ENCODE measurements at regions not wholly inside any gene's neighbourhood (a gene's known extent, or its start where the extent isn't known, plus 50 kb on each side); places are given as distances from the start of the nearest gene placed in this dataset.

GRCh38 chr3:178341636-178342035 is 194.6 kb upstream of the KCNMB2 start:
- Mint-ChIP-seq H3K9me3 (ENCODE audit: unreplicated experiment) (no peaks in the 10 kb centered on the region), H3K36me3 (ENCODE audit: insufficient read depth, unreplicated experiment) (no peaks in the 10 kb centered on the region), H3K4me3 (ENCODE audit: unreplicated experiment) (no peak overlapping the region), H3K27ac (ENCODE audit: unreplicated experiment) (peak overlapping the region; percentile 32), H3K27me3 (ENCODE audit: insufficient read depth, unreplicated experiment) (no peaks in the 10 kb centered on the region), H3K4me1 (ENCODE audit: low read depth, unreplicated experiment) (peaks cover 23% of the 10 kb centered on the region)
- no peak for TF ChIP-seq CTCF (IDR thresholded peaks at IDR 0.05; ENCODE audit: insufficient read depth in 1 of 2, low read depth in 1 of 2, low read length in 1 of 2, severe bottlenecking in 1 of 2, unreplicated experiment in 1 of 2)
- DNase-seq, result no peak
- POLR2A ChIA-PET, result no interaction called here
- intact Hi-C loops (cut with micrococcal nuclease; ENCODE audit: unreplicated experiment), result no loop called here
- H3K4me1 ChIP-seq, result peaks cover 29% of the 10 kb centered on the region
- no peaks in the 10 kb centered on the region for H3K27me3 ChIP-seq (replicated peaks; ENCODE audit: control insufficient read depth, insufficient read depth, low read length)
- no peak overlapping the region for H3K4me3 ChIP-seq (ENCODE audit: low read depth, low read length)
- no peaks in the 10 kb centered on the region for H3K9me3 ChIP-seq
- no peaks in the 10 kb centered on the region for H3K36me3 ChIP-seq (ENCODE audit: control insufficient read depth, insufficient read depth, low read length)
- CTCF ChIA-PET, result no interaction called here
- no TSS peak for BruUV-seq (replicated peaks)

GRCh38 chr3:178342111-178342510 is 194.1 kb upstream of the KCNMB2 start:
- ChIA-PET CTCF (no interaction called here), POLR2A (no interaction called here)

GRCh38 chr3:178343433-178344038 is 192.7 kb upstream of the KCNMB2 start:
- no peak for DNase-seq
- no peak overlapping the region for H3K4me3 Mint-ChIP-seq (ENCODE audit: unreplicated experiment)
- H3K9me3 Mint-ChIP-seq (ENCODE audit: unreplicated experiment), result no peaks in the 10 kb centered on the region
- peak overlapping the region; percentile 59 for H3K27ac Mint-ChIP-seq (ENCODE audit: unreplicated experiment)
- H3K27me3 Mint-ChIP-seq (ENCODE audit: insufficient read depth, unreplicated experiment), result no peaks in the 10 kb centered on the region
- BruUV-seq (replicated peaks), result no TSS peak
- H3K36me3 ChIP-seq (ENCODE audit: control insufficient read depth, insufficient read depth, low read length), result no peaks in the 10 kb centered on the region
- H3K36me3 Mint-ChIP-seq (ENCODE audit: insufficient read depth, unreplicated experiment), result no peaks in the 10 kb centered on the region
- peaks cover 23% of the 10 kb centered on the region for H3K4me1 Mint-ChIP-seq (ENCODE audit: low read depth, unreplicated experiment)
- ChIA-PET POLR2A (no interaction called here), CTCF (no interaction called here)
- H3K4me1 ChIP-seq, result peaks cover 29% of the 10 kb centered on the region
- intact Hi-C loops (cut with micrococcal nuclease; ENCODE audit: unreplicated experiment), result no loop called here
- no peak overlapping the region for H3K4me3 ChIP-seq (ENCODE audit: low read depth, low read length)
- H3K9me3 ChIP-seq, result no peaks in the 10 kb centered on the region
- TF ChIP-seq CTCF (IDR thresholded peaks at IDR 0.05; ENCODE audit: insufficient read depth in 1 of 2, low read depth in 1 of 2, low read length in 1 of 2, severe bottlenecking in 1 of 2, unreplicated experiment in 1 of 2), result no peak
- no peaks in the 10 kb centered on the region for H3K27me3 ChIP-seq (replicated peaks; ENCODE audit: control insufficient read depth, insufficient read depth, low read length)

More at GRCh38 chr3:178342111-178342510, 194.1 kb upstream of the KCNMB2 start:
- H3K4me3 Mint-ChIP-seq (ENCODE audit: unreplicated experiment), result no peak overlapping the region
- no TSS peak for BruUV-seq (replicated peaks)
- Histone ChIP-seq H3K4me1 (peaks cover 29% of the 10 kb centered on the region), H3K36me3 (ENCODE audit: control insufficient read depth, insufficient read depth, low read length) (no peaks in the 10 kb centered on the region), H3K9me3 (no peaks in the 10 kb centered on the region), H3K27me3 (replicated peaks; ENCODE audit: control insufficient read depth, insufficient read depth, low read length) (no peaks in the 10 kb centered on the region), H3K4me3 (ENCODE audit: low read depth, low read length) (no peak overlapping the region)
- intact Hi-C loops (cut with micrococcal nuclease; ENCODE audit: unreplicated experiment), result no loop called here
- no peaks in the 10 kb centered on the region for H3K27me3 Mint-ChIP-seq (ENCODE audit: insufficient read depth, unreplicated experiment)
- H3K36me3 Mint-ChIP-seq (ENCODE audit: insufficient read depth, unreplicated experiment), result no peaks in the 10 kb centered on the region
- peak overlapping the region; percentile 32 for H3K27ac Mint-ChIP-seq (ENCODE audit: unreplicated experiment)
- DNase-seq, result no peak
- peaks cover 23% of the 10 kb centered on the region for H3K4me1 Mint-ChIP-seq (ENCODE audit: low read depth, unreplicated experiment)
- no peak for TF ChIP-seq CTCF (IDR thresholded peaks at IDR 0.05; ENCODE audit: insufficient read depth in 1 of 2, low read depth in 1 of 2, low read length in 1 of 2, severe bottlenecking in 1 of 2, unreplicated experiment in 1 of 2)
- no peaks in the 10 kb centered on the region for H3K9me3 Mint-ChIP-seq (ENCODE audit: unreplicated experiment)

All from Caco-2 (cell line).